ENCODE measurements at regions not wholly inside any gene's neighbourhood (a gene's known extent, or its start where the extent isn't known, plus 50 kb on each side); places are given as distances from the start of the nearest gene placed in this dataset.
A peak's percentile ranks its signal among the peaks of the same experiment; 100 is the strongest.

DNA sequence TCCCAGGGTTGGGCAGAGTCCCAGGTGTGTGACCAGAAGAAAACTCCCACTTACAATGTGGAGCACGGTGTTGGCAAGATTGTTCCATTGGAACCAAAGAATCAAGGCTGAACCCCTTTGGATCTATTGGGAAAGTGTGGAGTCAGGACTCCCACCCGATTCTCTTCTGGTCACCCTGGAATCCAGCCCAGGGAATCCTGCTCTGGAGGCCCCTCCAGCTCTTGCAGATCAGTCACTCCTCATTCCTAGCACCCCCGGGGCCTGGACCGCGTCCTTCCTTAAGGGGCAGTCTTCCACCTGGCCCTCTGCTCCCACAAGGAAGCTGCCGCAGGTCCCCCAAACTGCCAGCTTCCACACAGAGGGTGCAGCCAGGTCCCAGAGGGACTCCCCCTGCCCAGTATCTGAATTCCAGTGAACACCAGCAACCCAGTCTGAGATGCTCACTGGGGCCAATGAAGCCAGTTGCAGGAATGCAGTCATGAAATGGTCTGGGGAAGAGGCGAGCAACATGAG, 170.1 kb downstream of the GADD45G start:
- no peak for DNase-seq

DNA sequence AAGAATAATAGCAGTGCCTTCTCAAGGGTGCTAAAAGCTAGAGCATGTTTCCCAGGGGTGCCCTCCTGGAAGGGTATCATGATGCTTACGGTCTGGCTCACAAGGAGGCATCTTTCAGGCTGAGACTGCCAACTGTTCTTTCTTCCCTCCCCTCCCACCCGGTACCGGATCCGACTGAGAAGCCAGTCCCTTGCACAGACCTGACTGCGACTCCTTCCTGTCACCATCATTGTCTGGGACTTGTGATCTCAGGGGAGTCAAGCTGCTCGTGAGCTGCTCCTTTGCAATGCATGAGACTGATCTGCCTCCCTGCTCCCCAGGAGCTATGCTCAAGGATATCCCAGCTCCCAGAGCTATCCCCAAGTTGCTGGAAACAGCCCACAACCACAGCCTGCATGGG, 170.8 kb downstream of the GADD45G start:
- no peak for DNase-seq

DNA sequence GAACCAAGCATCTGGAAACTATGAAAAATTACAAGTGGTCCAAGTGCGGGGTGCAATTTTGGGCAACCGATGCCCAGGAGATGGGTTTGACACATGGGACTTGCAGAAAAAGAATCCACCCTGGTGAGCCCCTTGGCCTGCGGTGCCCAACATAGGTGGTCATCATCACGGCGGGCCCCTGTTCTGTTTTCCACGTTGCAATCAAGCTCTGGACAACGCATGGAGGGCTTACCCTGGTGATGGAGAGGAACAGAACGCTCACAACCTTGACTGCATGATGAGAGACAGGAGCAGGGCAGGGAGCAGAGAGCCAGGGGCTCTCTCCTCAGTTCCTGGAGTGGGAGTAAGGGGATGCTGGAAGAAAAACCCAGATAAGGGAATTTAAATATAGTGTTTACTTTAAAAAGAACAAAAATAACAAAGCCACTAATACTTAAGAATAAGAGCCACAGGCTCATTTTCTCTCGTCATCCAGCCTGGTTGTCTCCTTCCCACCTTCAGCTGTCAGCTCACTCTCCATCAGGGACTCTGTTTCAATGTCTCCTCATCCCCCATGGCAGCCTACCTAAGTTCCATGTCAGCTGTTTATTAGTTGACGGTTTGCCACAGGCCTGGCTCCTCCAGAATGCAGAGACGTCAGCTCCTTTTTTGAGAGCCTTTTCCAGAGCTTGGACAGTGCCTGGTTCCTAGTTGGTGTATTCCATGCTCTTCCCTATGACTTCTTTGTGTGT, 172.1 kb downstream of the GADD45G start:
- no peak for DNase-seq

DNA sequence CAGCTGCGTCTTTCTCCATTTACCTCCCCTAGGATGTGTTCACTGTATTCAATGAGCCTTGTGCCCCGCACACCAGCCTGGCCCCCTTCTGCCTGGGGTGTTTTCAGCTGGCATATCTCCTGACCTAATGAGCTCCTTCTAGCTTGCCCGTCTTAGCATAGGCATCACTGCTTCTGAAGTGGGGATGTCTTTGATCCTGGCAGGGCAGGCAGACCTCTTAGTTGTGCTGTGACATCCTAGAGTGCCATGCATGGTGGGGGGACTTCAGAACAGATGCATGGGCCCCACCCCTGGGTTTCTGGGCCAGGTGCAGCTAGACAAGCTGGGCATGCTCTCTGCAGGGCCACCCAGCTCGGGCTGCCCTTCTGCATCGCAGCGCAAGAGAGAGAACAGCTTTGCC, 172.7 kb downstream of the GADD45G start:
- no peak for DNase-seq

DNA sequence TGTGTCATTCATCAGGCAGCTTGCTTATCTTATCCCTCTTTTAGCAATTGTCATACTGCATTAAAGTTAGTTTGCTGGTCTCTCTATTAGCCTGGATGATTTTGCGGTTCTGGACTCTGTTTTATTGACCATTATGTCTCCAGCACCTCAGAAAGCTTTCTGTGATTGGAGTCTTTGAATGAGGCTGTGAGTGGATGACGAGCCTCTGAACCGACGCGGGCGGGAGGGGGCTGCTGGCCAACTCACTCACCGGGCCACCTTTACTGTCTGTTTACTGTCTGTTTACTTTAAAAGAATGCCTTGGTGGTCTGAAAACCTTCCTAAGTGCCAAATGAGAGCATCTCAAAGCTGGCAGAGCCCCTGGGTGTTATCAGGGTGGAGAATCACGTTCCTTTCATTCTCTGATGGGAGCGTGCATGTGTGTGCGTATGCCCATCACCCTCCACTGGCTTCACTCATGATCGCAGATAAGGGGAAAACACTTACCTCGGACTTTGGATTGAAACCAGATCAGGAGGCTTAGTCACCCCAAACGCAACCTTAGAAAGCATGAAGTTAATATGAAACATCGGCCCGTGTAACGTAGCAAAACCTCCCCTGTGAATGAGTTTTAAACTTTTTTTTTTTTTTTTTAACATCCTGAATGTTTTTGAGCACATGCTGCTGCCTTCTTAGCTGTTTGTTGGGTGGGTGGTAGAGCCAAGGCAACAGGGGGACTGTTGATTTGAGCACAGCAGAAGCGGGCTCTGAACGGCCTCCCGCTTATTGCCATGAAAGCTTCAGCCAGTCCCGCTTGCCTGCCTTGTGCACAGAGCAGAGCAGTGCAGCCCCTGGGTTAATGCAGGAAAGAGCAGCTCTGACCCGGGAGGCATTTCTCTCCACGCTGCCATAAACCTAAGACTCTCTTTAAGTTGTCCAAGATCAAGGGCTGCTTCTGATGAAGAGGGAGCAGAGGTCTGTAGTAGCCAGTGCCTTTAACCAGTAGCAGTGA, 173.6 kb downstream of the GADD45G start:
- DNase-seq, result no peak

DNA sequence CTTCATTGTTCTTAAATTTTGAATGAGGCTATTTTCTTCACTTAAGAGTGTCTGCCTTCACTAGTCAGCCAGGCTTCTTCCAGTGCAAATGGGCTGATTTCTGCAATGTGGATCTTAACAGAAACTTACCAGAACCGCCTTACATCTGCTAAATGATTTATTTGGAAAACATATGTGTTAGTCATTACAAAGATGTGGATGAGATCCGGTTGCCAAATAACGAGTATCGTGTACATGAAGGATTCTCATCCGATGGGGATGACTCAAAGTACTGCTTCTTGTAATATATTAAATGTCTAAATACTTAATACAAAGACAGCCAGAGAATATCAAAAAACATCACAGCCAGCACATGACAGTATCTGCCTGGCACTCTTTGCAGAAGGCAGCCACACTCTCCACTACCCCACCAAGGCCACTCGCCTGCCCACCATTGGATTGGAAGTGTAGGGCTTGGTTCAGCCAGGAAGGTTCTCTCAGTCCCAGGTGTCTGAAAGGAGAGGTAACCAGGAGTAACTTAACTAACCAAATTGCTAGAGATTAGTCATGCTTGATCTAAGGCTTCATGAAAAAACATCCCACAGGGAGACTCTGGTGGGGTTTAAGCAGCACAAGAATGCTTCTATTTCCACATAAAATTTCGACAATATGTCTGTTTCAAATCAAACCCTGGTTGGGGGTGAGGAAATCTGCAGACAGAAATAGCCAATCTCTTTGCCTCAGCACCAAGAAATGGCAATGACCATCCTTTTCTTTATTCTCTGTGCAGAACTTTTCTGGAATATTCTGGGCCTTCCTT, 174.8 kb downstream of the GADD45G start:
- DNase-seq, result no peak

DNA sequence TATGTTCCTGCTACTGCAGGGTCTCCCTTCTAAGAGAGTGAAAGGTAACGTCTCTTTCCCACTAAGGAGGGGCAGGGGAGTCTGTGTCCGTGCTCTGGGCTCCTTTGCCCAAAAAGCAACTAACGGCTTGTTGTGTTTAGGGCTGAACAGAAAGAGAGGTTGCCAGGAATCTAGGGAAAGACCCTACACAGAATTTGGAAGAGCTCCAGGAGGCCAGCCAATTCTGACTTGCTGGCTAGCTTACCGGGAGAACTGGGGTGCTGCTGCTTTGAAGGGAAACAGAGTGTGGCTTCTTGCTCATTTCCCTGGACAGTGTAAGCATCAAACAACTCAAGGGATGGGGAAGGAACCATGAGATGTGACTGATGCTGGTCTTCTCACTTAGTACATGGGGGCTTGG, 176.1 kb downstream of the GADD45G start:
- DNase-seq, result no peak

DNA sequence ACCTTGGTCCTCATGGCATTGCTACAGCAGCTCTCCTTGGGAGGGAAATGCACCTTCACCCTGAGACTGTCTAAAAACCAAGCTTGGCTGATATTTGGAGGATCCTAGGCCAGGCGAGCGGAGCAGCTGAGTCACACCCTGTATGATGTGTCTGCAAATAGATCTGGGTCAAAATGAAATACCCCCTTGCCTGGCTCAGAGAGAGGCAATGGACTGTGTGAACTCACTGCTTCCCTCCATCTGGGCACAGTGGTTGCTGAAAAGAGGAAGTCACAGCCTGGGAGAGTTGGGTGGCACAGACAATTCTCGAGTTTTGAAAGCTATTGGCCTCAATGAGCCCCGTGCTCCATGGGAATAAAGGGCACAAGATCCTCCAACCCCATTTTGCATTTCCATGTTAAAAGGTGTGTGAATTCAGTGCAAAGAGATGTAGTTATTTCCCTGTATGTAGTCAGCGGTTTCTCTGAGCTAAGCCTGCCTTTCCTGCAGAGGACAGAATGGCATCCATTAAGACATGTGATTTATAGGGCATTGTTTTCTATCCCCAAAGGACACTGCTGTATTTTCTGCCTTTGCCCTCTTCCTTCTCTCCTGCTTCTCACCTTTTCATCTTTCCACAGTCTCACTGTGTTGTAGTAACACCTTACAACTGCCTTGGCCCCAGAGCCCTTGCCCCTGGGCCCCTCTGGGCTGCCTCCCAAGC, 177.2 kb downstream of the GADD45G start:
- DNase-seq, result peak; percentile 37

DNA sequence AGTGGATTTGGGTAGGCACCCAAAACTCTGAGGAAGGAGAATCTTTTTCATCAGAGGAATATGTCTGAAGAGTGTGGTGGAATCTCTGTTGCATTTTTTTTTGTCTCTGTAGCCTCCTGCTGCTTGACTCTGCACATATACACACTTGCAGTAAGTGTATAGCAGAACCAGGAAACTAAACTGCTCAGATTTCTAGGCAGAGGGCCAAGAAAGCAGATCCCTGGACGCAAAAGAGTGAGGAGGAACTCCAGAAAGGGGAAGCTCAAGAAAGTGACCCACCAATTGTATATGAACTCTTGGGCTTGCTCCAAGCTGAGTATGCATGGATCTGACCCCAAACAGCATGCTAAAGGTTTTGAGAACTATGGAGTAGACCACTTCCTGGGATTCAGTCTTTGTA, 181.8 kb downstream of the GADD45G start:
- no peak for DNase-seq

DNA sequence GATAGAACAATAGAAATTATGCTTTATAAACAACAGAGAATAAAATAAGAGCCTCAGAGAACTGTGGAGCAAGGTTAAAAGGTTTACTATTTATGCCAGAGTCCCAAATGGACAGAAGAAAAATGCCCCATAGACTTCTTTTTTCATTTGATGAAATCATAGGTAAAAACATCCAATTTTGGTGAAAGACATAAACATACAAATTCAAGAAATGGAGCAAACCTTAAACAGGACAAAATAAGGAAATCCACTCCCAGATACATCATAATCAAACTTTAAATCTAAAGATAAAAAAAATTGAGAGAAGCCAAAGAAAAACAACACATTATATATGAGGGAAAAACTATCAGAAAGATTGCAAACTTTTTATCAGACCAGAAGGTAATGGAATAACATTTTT, 182.8 kb downstream of the GADD45G start:
- no peak for DNase-seq

DNA sequence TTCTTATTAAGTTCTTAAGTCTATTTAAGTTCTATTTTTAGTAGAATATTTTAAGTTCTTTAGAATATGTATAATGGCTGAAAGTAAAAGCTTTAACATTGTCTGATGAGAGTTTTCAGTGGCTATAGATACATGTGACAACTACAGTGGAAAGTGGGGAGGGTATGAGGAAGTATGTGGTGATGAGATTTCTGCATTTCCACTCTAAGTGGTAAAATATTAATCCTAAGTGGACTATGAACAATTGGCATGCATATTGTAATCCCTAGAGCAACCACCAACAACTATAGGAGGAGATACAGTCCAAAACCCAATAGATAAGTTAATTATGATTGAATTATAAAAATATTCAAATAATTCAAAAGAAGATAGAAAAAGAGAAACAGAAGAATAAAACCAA, 183.6 kb downstream of the GADD45G start:
- no peak for DNase-seq

DNA sequence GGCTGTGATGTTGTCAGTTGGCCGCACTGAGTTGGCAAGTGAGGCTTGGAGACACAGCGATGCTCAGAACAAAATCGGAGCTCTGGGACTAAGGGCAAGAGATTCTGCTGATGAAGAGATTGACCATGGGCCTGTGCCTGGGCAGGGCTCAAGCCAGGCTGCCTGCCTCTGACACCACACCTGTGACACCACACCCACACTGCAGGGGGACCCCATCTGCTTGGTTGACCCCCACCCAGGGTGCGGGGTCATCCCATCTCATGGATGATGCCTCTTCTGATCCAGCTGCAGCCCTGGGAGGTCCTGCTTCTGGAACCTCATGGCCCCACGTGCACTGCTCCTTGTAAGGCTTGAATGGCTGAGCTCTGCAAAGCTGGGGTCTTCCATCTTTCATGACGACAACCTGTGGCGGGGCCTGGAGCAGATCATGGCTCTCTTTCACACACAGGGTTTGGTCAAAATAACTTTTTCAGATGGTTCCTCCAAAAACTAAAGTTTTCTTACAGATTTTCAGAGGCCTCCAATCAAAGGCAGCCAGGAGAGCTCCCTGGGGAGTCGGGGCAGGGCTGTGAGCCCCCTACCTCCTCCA, 185.2 kb downstream of the GADD45G start:
- DNase-seq, result no peak

DNA sequence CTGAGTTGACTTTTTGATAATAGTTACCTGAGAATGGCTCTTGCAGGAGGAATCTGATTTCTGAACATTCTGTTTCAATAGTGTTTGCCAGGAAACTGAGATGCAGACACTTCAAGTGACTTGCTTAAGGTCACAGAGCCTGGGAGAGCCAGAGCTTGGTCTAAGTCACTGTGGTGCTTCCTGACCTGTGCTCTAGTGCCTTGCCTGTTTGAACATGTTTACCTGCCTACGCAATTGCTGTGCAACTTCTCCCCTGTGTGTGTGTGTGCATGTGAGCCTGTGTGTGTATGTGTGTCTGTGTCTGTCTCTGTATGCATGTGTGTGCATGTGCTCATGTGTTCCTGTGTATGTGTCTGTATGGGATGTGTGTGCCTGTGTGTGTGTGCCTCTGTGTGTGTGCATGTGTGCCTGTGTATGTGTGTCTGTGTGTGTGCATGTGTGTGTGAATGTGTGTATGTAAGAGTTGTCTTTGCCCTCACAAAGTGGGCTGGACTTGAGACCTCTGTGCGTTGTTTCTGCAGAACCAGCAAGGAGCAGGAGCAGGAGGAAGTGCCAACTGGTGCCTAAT, 185.8 kb downstream of the GADD45G start:
- no peak for DNase-seq

DNA sequence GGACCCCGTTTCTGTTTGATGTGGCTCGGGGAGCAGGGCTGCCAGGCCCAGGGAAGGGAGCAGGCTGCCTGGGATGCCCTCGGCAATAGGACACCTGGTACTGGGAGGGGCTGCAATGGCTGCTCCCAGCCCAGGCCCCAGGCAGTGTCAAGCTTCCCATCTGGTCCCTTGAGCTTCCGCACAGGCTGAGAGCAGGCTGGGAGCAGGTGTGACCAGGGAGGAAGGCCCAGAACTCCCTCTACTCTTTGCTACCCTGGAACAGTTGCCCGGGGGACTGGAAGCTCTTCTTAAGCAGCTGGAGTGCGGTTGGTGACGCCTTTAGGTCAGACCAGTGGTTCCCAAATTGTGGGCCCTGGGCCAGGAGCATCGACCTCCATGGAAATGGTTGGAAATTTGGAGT, 186.9 kb downstream of the GADD45G start:
- DNase-seq, result no peak

DNA sequence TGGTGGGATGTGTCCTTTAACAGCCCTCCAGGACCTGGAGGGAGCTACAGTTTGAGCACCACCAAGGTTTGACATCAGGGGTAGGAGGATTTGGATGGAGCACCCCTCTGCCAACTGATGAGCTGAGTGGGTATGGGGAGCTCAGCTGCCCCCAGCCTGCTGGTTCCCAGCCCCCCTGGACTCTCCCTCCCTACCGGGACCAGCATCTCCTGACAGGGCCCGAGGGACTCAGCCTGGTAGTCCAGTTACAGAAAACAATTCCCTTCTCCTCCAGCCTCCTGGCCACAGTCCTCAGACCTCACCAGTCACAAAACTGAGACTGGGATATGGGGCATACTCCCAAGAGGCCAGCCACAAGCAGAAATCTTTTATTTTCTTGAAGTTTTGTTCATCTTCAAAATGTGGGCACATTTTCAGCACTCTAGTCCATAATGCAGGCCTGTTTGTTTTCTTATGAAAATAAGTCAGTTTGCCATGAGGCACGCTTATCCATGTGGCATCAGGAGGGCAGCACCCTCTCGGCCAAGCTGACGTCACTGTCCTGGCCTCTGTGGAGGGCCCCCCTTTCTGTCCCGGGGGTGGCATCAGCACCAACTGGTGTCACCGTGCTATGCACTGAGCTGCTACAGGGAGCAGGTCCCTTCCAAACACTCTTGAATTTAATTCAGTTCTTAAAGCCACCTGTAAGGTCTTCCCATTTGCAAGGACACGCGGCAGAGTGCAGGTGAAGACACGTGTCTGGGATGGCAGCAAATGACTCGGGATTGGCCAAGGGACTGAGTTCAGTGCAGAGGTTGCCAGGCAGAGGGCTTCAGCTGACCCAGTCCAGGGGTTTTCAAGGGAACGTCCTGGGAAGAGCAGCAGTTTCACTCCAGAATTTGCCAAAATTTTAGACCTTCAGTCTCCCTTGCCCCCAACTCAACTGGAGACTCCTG, 187.6 kb downstream of the GADD45G start:
- no peak for DNase-seq

DNA sequence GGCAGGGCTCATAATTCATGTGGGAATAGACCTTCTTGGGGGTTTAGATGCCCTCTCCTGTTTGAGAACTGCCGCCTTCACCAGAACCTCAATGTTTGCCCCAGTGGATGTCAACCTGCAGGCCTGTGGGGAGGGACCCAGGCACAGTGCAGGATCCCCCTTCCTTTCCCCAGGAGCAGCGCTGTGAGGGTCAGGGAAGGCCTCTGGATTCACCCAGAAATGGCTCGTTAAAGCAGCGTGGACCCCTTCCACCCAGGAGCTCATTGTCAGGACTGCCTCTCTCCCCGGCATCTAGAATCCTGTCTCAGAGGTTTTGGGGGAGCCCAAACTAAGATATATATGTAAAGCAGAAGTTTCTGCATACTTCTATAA, 188.3 kb downstream of the GADD45G start:
- no peak for DNase-seq

DNA sequence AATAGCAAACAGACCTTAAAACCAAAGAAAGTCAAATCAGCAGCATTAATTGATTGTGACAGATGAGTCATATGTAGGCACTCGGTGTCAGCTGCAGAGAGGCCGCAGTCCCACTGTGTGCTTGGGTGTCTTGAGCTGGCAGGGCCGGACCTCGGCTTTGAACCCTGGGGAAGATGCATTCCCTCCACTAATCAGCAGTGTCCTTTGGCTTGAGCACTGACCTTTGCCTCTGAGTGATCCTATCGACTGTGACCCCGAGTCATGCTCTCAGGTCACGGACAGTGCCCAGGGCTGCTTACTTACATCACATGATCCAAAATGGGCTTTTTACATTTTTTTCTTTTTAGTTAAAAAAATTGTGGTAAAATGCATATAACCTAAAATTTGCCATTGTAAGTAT, 188.7 kb downstream of the GADD45G start:
- DNase-seq, result no peak

DNA sequence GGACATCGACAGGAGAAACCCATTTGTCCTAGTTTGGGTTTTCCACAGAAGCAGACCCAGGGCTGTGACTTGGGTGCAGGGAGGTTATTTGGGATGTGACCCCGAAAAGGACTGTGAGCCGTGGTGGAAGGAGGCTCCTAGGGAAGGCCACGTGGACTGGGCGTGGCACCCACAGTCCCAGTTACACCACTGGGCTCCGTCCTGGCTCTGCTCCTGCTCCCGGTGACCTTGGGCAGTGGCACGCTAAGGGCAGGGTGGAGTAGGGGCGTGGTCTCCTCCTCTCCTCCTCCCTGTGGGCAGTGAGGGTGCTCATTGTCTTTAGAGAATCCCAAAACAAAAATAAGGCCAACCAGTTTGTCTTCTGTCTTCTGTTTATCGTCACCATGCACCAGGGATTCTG, 190.1 kb downstream of the GADD45G start:
- DNase-seq, result no peak

DNA sequence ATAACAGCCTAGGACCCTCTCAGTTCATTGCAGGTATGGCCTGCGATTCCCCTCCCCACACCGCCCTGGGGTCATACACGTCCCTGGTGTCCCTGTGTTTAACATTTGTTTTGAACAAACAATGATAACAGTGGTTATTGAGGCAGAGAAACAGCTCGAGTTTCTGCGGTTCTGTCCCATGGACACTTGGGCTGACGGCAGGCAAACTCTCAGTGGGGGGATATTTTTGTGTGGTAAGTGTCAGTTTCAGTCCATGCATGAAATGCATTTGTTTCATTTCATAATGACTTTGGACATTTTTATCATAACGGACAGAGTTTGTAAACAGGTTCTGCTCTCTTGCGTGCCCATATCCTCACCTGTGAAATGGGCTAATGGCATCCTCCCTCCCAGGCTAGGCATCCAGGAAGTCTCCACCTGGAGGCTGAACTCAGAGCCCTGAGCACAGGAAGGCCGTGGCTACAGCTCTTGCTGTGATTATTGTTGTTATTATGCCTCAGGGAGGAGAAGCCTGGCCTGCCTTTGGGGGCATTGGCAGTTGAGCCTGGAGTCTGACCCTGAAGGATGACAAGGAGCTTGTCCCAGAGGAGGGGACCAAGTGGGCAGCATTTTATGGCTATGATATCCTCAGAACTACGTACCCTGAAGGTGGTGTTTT, 190.9 kb downstream of the GADD45G start:
- DNase-seq, result no peak

DNA sequence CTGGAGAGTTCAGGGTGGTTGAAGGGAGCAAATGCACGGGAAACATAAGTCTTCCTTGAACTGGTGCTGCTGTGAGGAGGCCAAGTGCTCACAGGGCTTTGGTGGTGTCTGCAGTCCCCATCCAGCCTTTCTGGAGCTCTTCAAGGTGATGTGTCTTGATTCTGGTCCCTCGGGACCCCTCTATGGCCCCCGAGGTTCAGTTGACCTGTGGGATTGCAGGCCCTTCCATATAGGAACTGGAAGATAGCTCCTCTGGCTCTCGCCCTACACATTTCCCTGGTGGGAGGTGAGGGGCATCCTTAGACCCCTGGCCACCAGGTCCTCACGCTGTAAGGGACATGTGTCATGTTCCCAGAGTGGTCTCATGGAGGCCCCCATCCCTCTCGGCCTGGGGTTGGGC, 191.8 kb downstream of the GADD45G start:
- DNase-seq, result no peak
